Adrenal gland (tissue), 9 donors: ENCODE measurements at regions not wholly inside any gene's neighbourhood (a gene's known extent, or its start where the extent isn't known, plus 50 kb on each side); places are given as distances from the start of the nearest gene placed in this dataset.

Source experiments
- DNase-seq, 7 donors: peaks; one replicate each; pipeline ENCODE4 v3.0.0-alpha.2; 2019 to 2020
- H3K27ac ChIP-seq, 5 donors: fragments of 200-600 bp; sonication (generic) in 4 of 5; 1 replicate in 3 of 5; 2 replicates in 2 of 5; pipeline versions ENCODE4 v1.5.1 to v1.8.0; 2016 to 2020; ENCODE audit warnings: mild to moderate bottlenecking in 1 of 5
- H3K27me3 ChIP-seq: fragments of 200-600 bp; 2 replicates; pipeline ENCODE4 v1.8.0; 2021
- H3K36me3 ChIP-seq, 2 donors: fragments of 200-600 bp; replicated peaks in 1 of 2; 1 replicate in 1 of 2; 2 replicates in 1 of 2; pipeline versions ENCODE4 v1.5.1 to v1.8.0; 2018 to 2022
- H3K4me1 ChIP-seq, 2 donors: fragments of 200-600 bp; replicated peaks in 1 of 2; 1 replicate in 1 of 2; 2 replicates in 1 of 2; pipeline versions ENCODE4 v1.5.1 to v1.8.0; 2018 to 2021
- H3K4me3 ChIP-seq, 4 donors: fragments of 200-600 bp; sonication (generic) in 3 of 4; one replicate each; pipeline ENCODE4 v1.5.1; 2016 to 2018
- H3K9me3 ChIP-seq, 3 donors: fragments of 200-600 bp; sonication (generic) in 1 of 3; replicated peaks in 1 of 3; 1 replicate in 2 of 3; 2 replicates in 1 of 3; pipeline versions ENCODE4 v1.5.1 to v1.8.0; 2016 to 2021
- POLR2A ChIP-seq, 2 donors: fragments of 450-650 bp; IDR thresholded peaks; one replicate each; pipeline ENCODE4 v1.6.1; 2017; ENCODE audit warnings: antibody characterized with exemption in 2 of 2, mild to moderate bottlenecking in 2 of 2, moderate library complexity in 1 of 2
- WGBS, 4 donors: extraction: QIAGEN DNeasy Blood & Tissue Kit in 2 of 4; methylation state at CpG; one replicate each; pipeline versions ENCODE4 v1.1.5 to v1.1.7; 2013 to 2017; 5-methylcytosine and 5-hydroxymethylcytosine counted together
- intact Hi-C, 2 donors: fragments of 100-400 bp; cut with DNase I; formaldehyde crosslinking; loops; one replicate each; pipeline versions ENCODE4 v1.14.1 to v1.15.0; 2022 to 2023
- TF ChIP-seq, protein P1 (sequence below), 6 experiments: fragments of 450-650 bp in 4 of 6; fragments of 200-600 bp in 2 of 6; sonication (generic) in 1 of 6; IDR thresholded peaks; 1 replicate in 5 of 6; 2 replicates in 1 of 6; pipeline versions ENCODE4 v1.5.1 to v1.8.0; 2016 to 2021; ENCODE audit warnings: antibody characterized with exemption in 6 of 6, mild to moderate bottlenecking in 2 of 6, moderate library complexity in 1 of 6
- donor health status: healthy with polysubstance abuse.
- donor health status: Bipolar disorder and iron deficiency.
- donor health status: DM: yes; HTN: yes; CAD: no.
- donor health status: DM: no; HTN: no; CAD: no.
- donor health status: DM: no; HTN: no; CAD: no.

DNA sequence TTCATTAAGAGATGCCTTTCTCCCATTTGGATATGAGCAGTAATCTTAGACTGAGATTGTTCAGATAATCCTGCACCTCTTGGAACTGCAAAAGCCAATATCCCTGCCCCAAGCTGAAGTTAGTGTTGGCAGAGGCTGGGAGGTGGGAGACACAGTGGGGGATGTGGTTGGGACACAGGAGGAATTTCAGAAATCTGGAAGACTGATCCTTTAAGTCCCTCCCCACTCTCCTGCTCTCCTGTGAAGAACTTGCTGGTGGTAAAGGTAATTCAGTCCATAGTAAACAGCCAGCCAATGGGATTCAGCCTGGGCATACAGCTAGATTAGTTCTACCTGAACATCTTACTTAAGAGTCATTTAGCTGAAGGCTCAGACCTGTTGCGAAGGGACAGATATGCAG, 50.0 kb upstream of the TMEM178A start:
- 50 to 98% (median 88%) methylated on average over 1 of the region's 1 CpG for WGBS, 4 donors
- TF ChIP-seq, protein P1, sequence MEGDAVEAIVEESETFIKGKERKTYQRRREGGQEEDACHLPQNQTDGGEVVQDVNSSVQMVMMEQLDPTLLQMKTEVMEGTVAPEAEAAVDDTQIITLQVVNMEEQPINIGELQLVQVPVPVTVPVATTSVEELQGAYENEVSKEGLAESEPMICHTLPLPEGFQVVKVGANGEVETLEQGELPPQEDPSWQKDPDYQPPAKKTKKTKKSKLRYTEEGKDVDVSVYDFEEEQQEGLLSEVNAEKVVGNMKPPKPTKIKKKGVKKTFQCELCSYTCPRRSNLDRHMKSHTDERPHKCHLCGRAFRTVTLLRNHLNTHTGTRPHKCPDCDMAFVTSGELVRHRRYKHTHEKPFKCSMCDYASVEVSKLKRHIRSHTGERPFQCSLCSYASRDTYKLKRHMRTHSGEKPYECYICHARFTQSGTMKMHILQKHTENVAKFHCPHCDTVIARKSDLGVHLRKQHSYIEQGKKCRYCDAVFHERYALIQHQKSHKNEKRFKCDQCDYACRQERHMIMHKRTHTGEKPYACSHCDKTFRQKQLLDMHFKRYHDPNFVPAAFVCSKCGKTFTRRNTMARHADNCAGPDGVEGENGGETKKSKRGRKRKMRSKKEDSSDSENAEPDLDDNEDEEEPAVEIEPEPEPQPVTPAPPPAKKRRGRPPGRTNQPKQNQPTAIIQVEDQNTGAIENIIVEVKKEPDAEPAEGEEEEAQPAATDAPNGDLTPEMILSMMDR (IDR thresholded peaks at IDR 0.05): no peak
- no peak for TF ChIP-seq POLR2A (IDR thresholded peaks at IDR 0.05)
- intact Hi-C loops: no loop called here

More for the DNA sequence above, 50.0 kb upstream of the TMEM178A start:
- Histone ChIP-seq H3K36me3 (no peaks in the 10 kb centered on the region), H3K27ac (no peak overlapping the region), H3K9me3 (no peaks in the 10 kb centered on the region), H3K27me3 (no peaks in the 10 kb centered on the region), H3K4me1 (peaks cover 5 to 12% of the 10 kb centered on the region in 2 donors), H3K4me3 (no peak overlapping the region)
- no peak for DNase-seq
